K562 (cell line): ENCODE measurements at regions not wholly inside any gene's neighbourhood (a gene's known extent, or its start where the extent isn't known, plus 50 kb on each side); places are given as distances from the start of the nearest gene placed in this dataset.

ENCODE experiments used
- ATAC-seq: fragments of 200-7000 bp; cut with Tn5 transposase; 3 replicates; pipeline ENCODE4 v1.9.1; 2020; ENCODE audit warnings: moderate library complexity
- BruUV-seq: library from RNA; stranded (reverse); fragments of 400-500 nt; replicated peaks from 2 replicates; lab custom pipeline; 2021; lab: Mats Ljungman, UMichigan
- CTCF ChIA-PET: fragments of 300-600 bp; formaldehyde crosslinking; extraction: SDS; loops from one replicate; lab custom pipeline; 2021; ENCODE audit warnings: low intra/inter-chr PET ratio; lab: Yijun Ruan, JAX
- POLR2A ChIA-PET: fragments of 300-600, 350-650 bp; sonication (Branson Sonifier 250); formaldehyde crosslinking; extraction: SDS; loops from one replicate; lab custom pipeline; 2021; ENCODE audit warnings: antibody characterized with exemption, inconsistent platforms; lab: Yijun Ruan, JAX
- DNase-seq, 4 experiments: peaks; one replicate each; pipeline versions ENCODE4 v3.0.0 to v3.0.0-alpha.2; 2011 to 2018; ENCODE audit warnings: low spot score in 3 of 4, mixed read lengths in 3 of 4; ENCODE audit errors: extremely low read depth in 1 of 4
- FAIRE-seq: peaks from 2 replicates; lab custom pipeline; 2011; peaks lifted over from hg19 to GRCh38; lab: Jason Lieb, UNC
- H2AFZ ChIP-seq: 2 replicates; pipeline ENCODE4 v1.6.0; 2011; ENCODE audit warnings: low read depth, low read length, control low read depth, inconsistent platforms
- H3K27ac ChIP-seq: fragments of 200-600 bp; 3 replicates; pipeline ENCODE4 v1.8.0; 2011; ENCODE audit warnings: low read depth, mild to moderate bottlenecking, control low read depth, inconsistent platforms, low read length, moderate library complexity, mixed read lengths; ENCODE audit errors: extremely low read depth
- H3K27me3 ChIP-seq, 2 experiments: fragments of 300-600 bp in 1 of 2; 2 replicates in 1 of 2; 3 replicates in 1 of 2; pipeline versions ENCODE4 v1.6.0 to v1.8.0; 2011; ENCODE audit warnings: inconsistent platforms in 2 of 2, low read length in 2 of 2, mild to moderate bottlenecking in 1 of 2, mixed read lengths in 1 of 2, moderate library complexity in 1 of 2; ENCODE audit not compliant: control insufficient read depth in 2 of 2, insufficient read depth in 2 of 2
- H3K36me3 ChIP-seq: fragments of 300-600 bp; 3 replicates; pipeline ENCODE4 v1.8.0; 2011; ENCODE audit warnings: mild to moderate bottlenecking, low read length, inconsistent platforms; ENCODE audit not compliant: control insufficient read depth, insufficient read depth
- H3K4me1 ChIP-seq, 2 experiments: fragments of 200-600 bp in 1 of 2; replicated peaks in 1 of 2; 2 replicates in 1 of 2; 3 replicates in 1 of 2; pipeline versions ENCODE4 v1.5.1 to v1.8.0; 2011; ENCODE audit warnings: inconsistent platforms in 2 of 2, low read length in 2 of 2, mild to moderate bottlenecking in 1 of 2, mixed read lengths in 1 of 2, moderate library complexity in 1 of 2; ENCODE audit not compliant: control insufficient read depth in 2 of 2, insufficient read depth in 2 of 2
- H3K4me2 ChIP-seq: 2 replicates; pipeline ENCODE4 v1.6.1; 2011; ENCODE audit warnings: low read length, control low read depth, inconsistent platforms, mixed read lengths; ENCODE audit not compliant: insufficient read depth
- H3K4me3 ChIP-seq: fragments of 200-600 bp; sonication (generic), shearing (Covaris generic); 2 replicates; pipeline ENCODE4 v1.5.1; 2016; ENCODE audit warnings: control low read depth, inconsistent platforms
- H3K79me2 ChIP-seq: fragments of 200-600 bp; 3 replicates; pipeline ENCODE4 v1.8.0; 2011; ENCODE audit warnings: low read length, inconsistent platforms; ENCODE audit not compliant: control insufficient read depth, insufficient read depth
- H3K9ac ChIP-seq, 2 experiments: 2 replicates each; pipeline versions ENCODE4 v1.6.0 to v1.6.1; 2011; ENCODE audit warnings: low read depth in 2 of 2, low read length in 2 of 2, control low read depth in 1 of 2, inconsistent platforms in 1 of 2, mild to moderate bottlenecking in 1 of 2, mixed read lengths in 1 of 2; ENCODE audit not compliant: insufficient read depth in 1 of 2
- H3K9me1 ChIP-seq: one replicate; pipeline ENCODE4 v1.6.0; 2011; ENCODE audit warnings: inconsistent platforms, mild to moderate bottlenecking, low read length, moderate library complexity; ENCODE audit not compliant: control insufficient read depth, insufficient read depth
- H3K9me3 ChIP-seq: replicated peaks from 2 replicates; pipeline ENCODE4 v1.5.1; 2011; ENCODE audit warnings: low read depth, low read length, inconsistent platforms; ENCODE audit not compliant: control insufficient read depth, insufficient read depth
- H4K20me1 ChIP-seq: replicated peaks from 2 replicates; pipeline ENCODE4 v1.6.1; 2011; ENCODE audit warnings: low read length, inconsistent platforms, mixed read lengths; ENCODE audit not compliant: control insufficient read depth, insufficient read depth
- HNRNPLL ChIP-seq: fragments of 200-400 bp; formaldehyde crosslinking; IDR thresholded peaks from 2 replicates; pipeline ENCODE4 v1.6.1; 2017; ENCODE audit warnings: low read length, low read depth, mild to moderate bottlenecking; ENCODE audit not compliant: poor library complexity, severe bottlenecking
- MYBL2 ChIP-seq, 2 experiments: fragments of 450-650 bp in 1 of 2; sonication (generic) in 1 of 2; formaldehyde crosslinking in 1 of 2; IDR thresholded peaks; 2 replicates each; pipeline versions ENCODE4 v1.6.1 to v1.8.1; 2017 to 2022; ENCODE audit warnings: borderline replicate concordance in 1 of 2, inconsistent platforms in 1 of 2, low read depth in 1 of 2, mild to moderate bottlenecking in 1 of 2, missing genetic modification reagents in 1 of 2, moderate library complexity in 1 of 2
- POLR2B ChIP-seq: fragments of 450-650 bp; IDR thresholded peaks from 2 replicates; pipeline ENCODE4 v1.6.1; 2018; ENCODE audit warnings: low read depth; ENCODE audit not compliant: partially characterized antibody
- PPARD ChIP-seq: fragments of 250-450 bp; sonication (Bioruptor Pico); IDR thresholded peaks from 2 replicates; pipeline ENCODE4 v1.8.0; 2022; ENCODE audit warnings: inconsistent platforms, mild to moderate bottlenecking, moderate library complexity
- TCF3 ChIP-seq: sonication (generic); formaldehyde crosslinking; IDR thresholded peaks from 2 replicates; pipeline ENCODE4 v1.4.0; 2020; ENCODE audit warnings: mild to moderate bottlenecking, missing genetic modification reagents
- ZBTB17 ChIP-seq: fragments of 450-650 bp; formaldehyde crosslinking; IDR thresholded peaks from 2 replicates; pipeline ENCODE4 v1.4.0; 2020; ENCODE audit warnings: mild to moderate bottlenecking
- ZFP91 ChIP-seq: sonication (generic); formaldehyde crosslinking; IDR thresholded peaks from 2 replicates; pipeline ENCODE4 v1.8.0; 2022; ENCODE audit warnings: mild to moderate bottlenecking, missing genetic modification reagents
- ZNF134 ChIP-seq: fragments of 250-450 bp; sonication (Bioruptor Pico); conservative IDR thresholded peaks from 2 replicates; pipeline ENCODE4 v1.4.0; 2020
- ZNF143 ChIP-seq: sonication (generic); formaldehyde crosslinking; IDR thresholded peaks from 2 replicates; pipeline ENCODE4 v1.9.0; 2022; ENCODE audit warnings: mild to moderate bottlenecking, missing genetic modification reagents
- ZNF57 ChIP-seq: fragments of 450-650 bp; formaldehyde crosslinking; IDR thresholded peaks from 2 replicates; pipeline ENCODE4 v1.4.0; 2020; ENCODE audit warnings: mild to moderate bottlenecking, moderate library complexity
- ZNF740 ChIP-seq, 3 experiments: fragments of 200-800 bp in 1 of 3; sonication (Bioruptor generic) in 1 of 3; sonication (generic) in 1 of 3; formaldehyde crosslinking in 1 of 3; IDR thresholded peaks; 2 replicates each; pipeline versions ENCODE4 v1.6.1 to v1.8.0; 2016 to 2022; ENCODE audit warnings: mild to moderate bottlenecking in 2 of 3, missing compliant biosample characterization in 2 of 3, missing genetic modification characterization in 2 of 3, missing genetic modification reagents in 1 of 3
- WGBS: fragments of 100-300 bp; shearing (Covaris generic); methylation state at CpG from one replicate; pipeline ENCODE4 v1.1.6; 2016; ENCODE audit warnings: low coverage, mixed read lengths; ENCODE audit not compliant: insufficient coverage; ENCODE audit errors: missing lambda C conversion rate; 5-methylcytosine and 5-hydroxymethylcytosine counted together
- in situ Hi-C: fragments of 300-500 bp; cut with MboI; formaldehyde crosslinking; loops from 4 replicates; pipeline ENCODE4 v1.15.0; 2018; ENCODE audit warnings: inconsistent platforms, mixed read lengths
- intact Hi-C: fragments of 100-400 bp; cut with micrococcal nuclease; formaldehyde crosslinking; loops from 2 replicates; pipeline ENCODE4 v1.14.2; 2022
- TF ChIP-seq, protein P1 (sequence below): fragments of 250-450 bp; sonication (Bioruptor Pico); IDR thresholded peaks from 2 replicates; pipeline ENCODE4 v1.8.0; 2022; ENCODE audit warnings: inconsistent platforms

GRCh38 chr2:167719410-167719809, 528.0 kb downstream of the STK39 start:
- no peaks in the 10 kb centered on the region for H3K9me3 ChIP-seq
- ATAC-seq: no peak

More at GRCh38 chr2:167719410-167719809, 528.0 kb downstream of the STK39 start:
- TF ChIP-seq MYBL2 (IDR thresholded peaks at IDR 0.05; ENCODE audit: low read depth) (no peak), MYBL2 (CRISPR knock-in tag; IDR thresholded peaks at IDR 0.05; ENCODE audit: borderline replicate concordance) (no peak), PPARD (CRISPR knock-in tag) (no peak), ZFP91 (CRISPR knock-in tag) (no peak), ZNF134 (no peak), ZNF740 (CRISPR knock-in tag; IDR thresholded peaks at IDR 0.05) (no peak), ZNF740 (tag; IDR thresholded peaks at IDR 0.05) (no peak), TCF3 (CRISPR knock-in tag) (no peak), ZNF57 (no peak), HNRNPLL (no peak), POLR2B (no peak), ZBTB17 (CRISPR knock-in tag) (no peak), ZNF143 (CRISPR knock-in tag) (no peak)
- TF ChIP-seq, protein P1, sequence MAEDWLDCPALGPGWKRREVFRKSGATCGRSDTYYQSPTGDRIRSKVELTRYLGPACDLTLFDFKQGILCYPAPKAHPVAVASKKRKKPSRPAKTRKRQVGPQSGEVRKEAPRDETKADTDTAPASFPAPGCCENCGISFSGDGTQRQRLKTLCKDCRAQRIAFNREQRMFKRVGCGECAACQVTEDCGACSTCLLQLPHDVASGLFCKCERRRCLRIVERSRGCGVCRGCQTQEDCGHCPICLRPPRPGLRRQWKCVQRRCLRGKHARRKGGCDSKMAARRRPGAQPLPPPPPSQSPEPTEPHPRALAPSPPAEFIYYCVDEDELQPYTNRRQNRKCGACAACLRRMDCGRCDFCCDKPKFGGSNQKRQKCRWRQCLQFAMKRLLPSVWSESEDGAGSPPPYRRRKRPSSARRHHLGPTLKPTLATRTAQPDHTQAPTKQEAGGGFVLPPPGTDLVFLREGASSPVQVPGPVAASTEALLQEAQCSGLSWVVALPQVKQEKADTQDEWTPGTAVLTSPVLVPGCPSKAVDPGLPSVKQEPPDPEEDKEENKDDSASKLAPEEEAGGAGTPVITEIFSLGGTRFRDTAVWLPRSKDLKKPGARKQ (CRISPR knock-in tag): no peak
- intact Hi-C loops: no loop called here
- FAIRE-seq: no peak
- in situ Hi-C loops: no loop called here
- DNase-seq: no peak
- Histone ChIP-seq H3K79me2 (no peaks in the 10 kb centered on the region), H3K27ac (no peak overlapping the region), H3K4me1 (0 out of 5 replicates have a peak, but pooled peaks cover 0 to 3% of the 10 kb centered on the region in 2 experiments), H4K20me1 (no peaks in the 10 kb centered on the region), H3K9me1 (no peaks in the 10 kb centered on the region), H3K4me3 (no peak overlapping the region), H2AFZ (no peak overlapping the region), H3K9ac (no peak overlapping the region), H3K4me2 (no peak overlapping the region), H3K27me3 (no peaks in the 10 kb centered on the region), H3K36me3 (no peaks in the 10 kb centered on the region)
- WGBS: 0% methylated on average over 4 of the region's 4 CpGs
- no TSS peak for BruUV-seq
- CTCF ChIA-PET: no interaction called here
- POLR2A ChIA-PET: no interaction called here
